ENCODE measurements at regions not wholly inside any gene's neighbourhood (a gene's known extent, or its start where the extent isn't known, plus 50 kb on each side); places are given as distances from the start of the nearest gene placed in this dataset.

DNA sequence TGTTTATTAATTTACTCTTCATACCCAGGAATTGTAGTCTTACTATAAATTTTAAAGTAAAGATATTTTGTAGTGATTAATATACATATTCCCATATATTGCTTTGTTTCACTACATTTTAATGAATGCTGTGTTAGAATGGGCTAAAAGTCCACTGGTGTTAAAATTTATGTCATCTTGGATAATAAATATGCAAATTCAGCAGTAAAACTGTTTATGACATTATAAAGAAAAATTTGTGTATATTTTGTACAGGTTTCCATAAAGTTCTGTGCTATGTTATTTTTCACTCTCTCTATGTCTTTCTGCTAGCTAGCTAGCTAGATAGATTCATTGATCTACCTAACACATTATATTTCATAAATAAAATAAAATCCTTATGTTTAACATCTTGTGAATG is 1071.2 kb downstream of the FAT4 start (continued):
- TF ChIP-seq, protein P1, sequence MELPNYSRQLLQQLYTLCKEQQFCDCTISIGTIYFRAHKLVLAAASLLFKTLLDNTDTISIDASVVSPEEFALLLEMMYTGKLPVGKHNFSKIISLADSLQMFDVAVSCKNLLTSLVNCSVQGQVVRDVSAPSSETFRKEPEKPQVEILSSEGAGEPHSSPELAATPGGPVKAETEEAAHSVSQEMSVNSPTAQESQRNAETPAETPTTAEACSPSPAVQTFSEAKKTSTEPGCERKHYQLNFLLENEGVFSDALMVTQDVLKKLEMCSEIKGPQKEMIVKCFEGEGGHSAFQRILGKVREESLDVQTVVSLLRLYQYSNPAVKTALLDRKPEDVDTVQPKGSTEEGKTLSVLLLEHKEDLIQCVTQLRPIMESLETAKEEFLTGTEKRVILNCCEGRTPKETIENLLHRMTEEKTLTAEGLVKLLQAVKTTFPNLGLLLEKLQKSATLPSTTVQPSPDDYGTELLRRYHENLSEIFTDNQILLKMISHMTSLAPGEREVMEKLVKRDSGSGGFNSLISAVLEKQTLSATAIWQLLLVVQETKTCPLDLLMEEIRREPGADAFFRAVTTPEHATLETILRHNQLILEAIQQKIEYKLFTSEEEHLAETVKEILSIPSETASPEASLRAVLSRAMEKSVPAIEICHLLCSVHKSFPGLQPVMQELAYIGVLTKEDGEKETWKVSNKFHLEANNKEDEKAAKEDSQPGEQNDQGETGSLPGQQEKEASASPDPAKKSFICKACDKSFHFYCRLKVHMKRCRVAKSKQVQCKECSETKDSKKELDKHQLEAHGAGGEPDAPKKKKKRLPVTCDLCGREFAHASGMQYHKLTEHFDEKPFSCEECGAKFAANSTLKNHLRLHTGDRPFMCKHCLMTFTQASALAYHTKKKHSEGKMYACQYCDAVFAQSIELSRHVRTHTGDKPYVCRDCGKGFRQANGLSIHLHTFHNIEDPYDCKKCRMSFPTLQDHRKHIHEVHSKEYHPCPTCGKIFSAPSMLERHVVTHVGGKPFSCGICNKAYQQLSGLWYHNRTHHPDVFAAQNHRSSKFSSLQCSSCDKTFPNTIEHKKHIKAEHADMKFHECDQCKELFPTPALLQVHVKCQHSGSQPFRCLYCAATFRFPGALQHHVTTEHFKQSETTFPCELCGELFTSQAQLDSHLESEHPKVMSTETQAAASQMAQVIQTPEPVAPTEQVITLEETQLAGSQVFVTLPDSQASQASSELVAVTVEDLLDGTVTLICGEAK (IDR thresholded peaks at IDR 0.05; ENCODE audit: borderline replicate concordance), result no peak
- TF ChIP-seq LARP7 (IDR thresholded peaks at IDR 0.05), result no peak

DNA sequence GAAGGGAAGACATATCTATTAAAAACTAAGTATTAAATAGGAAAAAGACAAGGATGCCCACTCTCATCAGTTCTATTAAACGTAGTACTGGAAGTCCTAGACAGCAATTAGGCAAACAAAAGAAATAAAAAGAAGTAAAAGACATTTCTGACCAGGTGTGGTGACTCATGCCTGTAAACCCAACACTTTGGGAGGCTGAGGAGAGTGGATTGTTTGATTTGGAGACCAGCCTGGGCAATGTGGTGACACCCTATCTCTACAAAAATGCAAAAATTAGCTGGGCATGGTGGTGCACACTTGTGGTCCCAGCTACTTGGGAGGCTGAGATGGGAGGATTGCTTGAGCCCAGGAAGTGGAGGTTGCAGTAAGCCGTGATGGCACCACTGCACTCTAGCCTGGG is 1071.8 kb downstream of the FAT4 start:
- Histone ChIP-seq H2AFZ (ENCODE audit: control insufficient read depth, low read depth, low read length) (no peak overlapping the region), H3K9me3 (replicated peaks; ENCODE audit: control insufficient read depth, insufficient read depth, low read length) (no peaks in the 10 kb centered on the region), H4K20me1 (ENCODE audit: control insufficient read depth, insufficient read depth) (no peaks in the 10 kb centered on the region), H3K4me2 (ENCODE audit: control insufficient read depth, insufficient read depth) (no peak overlapping the region), H3K9ac (ENCODE audit: control insufficient read depth, insufficient read depth, low read length) (no peak overlapping the region), H3K27ac (ENCODE audit: control insufficient read depth, insufficient read depth) (no peak overlapping the region), H3K36me3 (ENCODE audit: control insufficient read depth in 2 of 2, insufficient read depth in 2 of 2, low read length in 1 of 2) (no peaks in the 10 kb centered on the region), H3K4me1 (ENCODE audit: control insufficient read depth, insufficient read depth, low read length) (no peaks in the 10 kb centered on the region), H3K27me3 (replicated peaks in 1 of 2; ENCODE audit: control insufficient read depth in 2 of 2, insufficient read depth in 2 of 2, low read length in 1 of 2) (no peaks in the 10 kb centered on the region), H3K4me3 (no peak overlapping the region), H3K79me2 (ENCODE audit: control insufficient read depth, insufficient read depth, low read length) (no peaks in the 10 kb centered on the region)
- intact Hi-C loops (cut with micrococcal nuclease; ENCODE audit: unreplicated experiment), result no loop called here
- no TSS peak for BruUV-seq (replicated peaks)
- ATAC-seq, result no peak
- WGBS (ENCODE audit: insufficient coverage, insufficient replicate concordance, low lambda C conversion rate, missing lambda C conversion rate), result 0% methylated on average over 2 of the region's 2 CpGs
- ChIA-PET POLR2A (no interaction called here), RAD21 (ENCODE audit: unreplicated experiment) (no interaction called here), SMC1A (ENCODE audit: uncharacterized antibody, unreplicated experiment) (no interaction called here), CTCF (no interaction called here)
- in situ Hi-C loops (cut with MboI), result no loop called here
- no peak for DNase-seq (ENCODE audit: low read depth, low spot score)
- FAIRE-seq, result no peak
- TF ChIP-seq HCFC1 (IDR thresholded peaks at IDR 0.05; ENCODE audit: low read length), result no peak
- TF ChIP-seq, protein P2, sequence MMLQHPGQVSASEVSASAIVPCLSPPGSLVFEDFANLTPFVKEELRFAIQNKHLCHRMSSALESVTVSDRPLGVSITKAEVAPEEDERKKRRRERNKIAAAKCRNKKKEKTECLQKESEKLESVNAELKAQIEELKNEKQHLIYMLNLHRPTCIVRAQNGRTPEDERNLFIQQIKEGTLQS (IDR thresholded peaks at IDR 0.05; ENCODE audit: borderline replicate concordance, extremely low read depth, low read depth, low read length), result no peak
- TF ChIP-seq SREBF2 (IDR thresholded peaks at IDR 0.05; ENCODE audit: low read length), result no peak
- no peak for TF ChIP-seq DPF2 (IDR thresholded peaks at IDR 0.05)
- TF ChIP-seq STAT1 (conservative IDR thresholded peaks at IDR 0.05), result no peak
- TF ChIP-seq, protein P3, sequence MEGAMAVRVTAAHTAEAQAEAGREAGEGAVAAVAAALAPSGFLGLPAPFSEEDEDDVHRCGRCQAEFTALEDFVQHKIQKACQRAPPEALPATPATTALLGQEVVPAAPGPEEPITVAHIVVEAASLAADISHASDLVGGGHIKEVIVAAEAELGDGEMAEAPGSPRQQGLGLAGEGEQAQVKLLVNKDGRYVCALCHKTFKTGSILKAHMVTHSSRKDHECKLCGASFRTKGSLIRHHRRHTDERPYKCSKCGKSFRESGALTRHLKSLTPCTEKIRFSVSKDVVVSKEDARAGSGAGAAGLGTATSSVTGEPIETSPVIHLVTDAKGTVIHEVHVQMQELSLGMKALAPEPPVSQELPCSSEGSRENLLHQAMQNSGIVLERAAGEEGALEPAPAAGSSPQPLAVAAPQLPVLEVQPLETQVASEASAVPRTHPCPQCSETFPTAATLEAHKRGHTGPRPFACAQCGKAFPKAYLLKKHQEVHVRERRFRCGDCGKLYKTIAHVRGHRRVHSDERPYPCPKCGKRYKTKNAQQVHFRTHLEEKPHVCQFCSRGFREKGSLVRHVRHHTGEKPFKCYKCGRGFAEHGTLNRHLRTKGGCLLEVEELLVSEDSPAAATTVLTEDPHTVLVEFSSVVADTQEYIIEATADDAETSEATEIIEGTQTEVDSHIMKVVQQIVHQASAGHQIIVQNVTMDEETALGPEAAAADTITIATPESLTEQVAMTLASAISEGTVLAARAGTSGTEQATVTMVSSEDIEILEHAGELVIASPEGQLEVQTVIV (IDR thresholded peaks at IDR 0.05; ENCODE audit: borderline replicate concordance, partially characterized antibody), result no peak
- TF ChIP-seq WRNIP1 (IDR thresholded peaks at IDR 0.05; ENCODE audit: borderline replicate concordance, low read depth, low read length), result no peak
- no peak for TF ChIP-seq MTA3 (IDR thresholded peaks at IDR 0.05; ENCODE audit: borderline replicate concordance, low read length)
- TF ChIP-seq EGR1 (IDR thresholded peaks at IDR 0.05; ENCODE audit: borderline replicate concordance in 1 of 2, low read depth in 2 of 2, low read length in 2 of 2), result no peak
- no peak for TF ChIP-seq NFIC (IDR thresholded peaks at IDR 0.05; ENCODE audit: low read depth, low read length)
- no peak for TF ChIP-seq YY1 (IDR thresholded peaks at IDR 0.05; ENCODE audit: low read depth, low read length)
- TF ChIP-seq KAT2A (conservative IDR thresholded peaks at IDR 0.05; ENCODE audit: control insufficient read depth, low read depth, low read length), result no peak
- TF ChIP-seq JUNB (IDR thresholded peaks at IDR 0.05), result no peak
- TF ChIP-seq NR2F1 (conservative IDR thresholded peaks at IDR 0.05), result no peak
- no peak for TF ChIP-seq CBX5 (IDR thresholded peaks at IDR 0.05; ENCODE audit: low read depth)
